NCI-H446 (cell line): ENCODE measurements at regions not wholly inside any gene's neighbourhood (a gene's known extent, or its start where the extent isn't known, plus 50 kb on each side); places are given as distances from the start of the nearest gene placed in this dataset.
"Not testable (repeated sequence)": the region's sequence is repeated elsewhere in the genome, so short reads cannot be mapped to it uniquely, and the experiment has no call there.

Source experiments
- DNase-seq, 2 experiments: peaks; one replicate each; lab custom pipeline; 2025; lab: John Stamatoyannopoulos, UW

GRCh38 chr7:27412164-27412563 is 169.6 kb downstream of the EVX1 start:
- no peak for DNase-seq

- DNase-seq: no peak
Measured at GRCh38 chr7:27418541-27418940, 175.9 kb downstream of the EVX1 start.

- DNase-seq: no peak
Measured at GRCh38 chr7:27419581-27420177, 177.1 kb downstream of the EVX1 start.

GRCh38 chr7:27420702-27421101 is 178.1 kb downstream of the EVX1 start:
- DNase-seq: no peak

GRCh38 chr7:27423290-27423689 is 180.7 kb downstream of the EVX1 start:
- no peak for DNase-seq

GRCh38 chr7:27423821-27424220 is 181.2 kb downstream of the EVX1 start:
- DNase-seq: no peak

- DNase-seq: no peak
Measured at GRCh38 chr7:27424231-27424630, 181.6 kb downstream of the EVX1 start.

- DNase-seq: no peak
Measured at GRCh38 chr7:27424749-27425148, 182.1 kb downstream of the EVX1 start.

GRCh38 chr7:27427416-27427815 is 184.8 kb downstream of the EVX1 start:
- no peak for DNase-seq

GRCh38 chr7:27430105-27430504 is 187.5 kb downstream of the EVX1 start:
- DNase-seq: no peak

GRCh38 chr7:27431465-27431864 is 188.9 kb downstream of the EVX1 start:
- DNase-seq: no peak

- DNase-seq: no peak
Measured at GRCh38 chr7:27433581-27433980, 191.0 kb downstream of the EVX1 start.

GRCh38 chr7:27434756-27435400 is 192.3 kb downstream of the EVX1 start:
- no peak for DNase-seq

- DNase-seq: no peak
Measured at GRCh38 chr7:27435461-27435860, 192.9 kb downstream of the EVX1 start.

- no peak for DNase-seq
Measured at GRCh38 chr7:27438881-27439589, 196.4 kb downstream of the EVX1 start.

- DNase-seq: no peak
Measured at GRCh38 chr7:27442455-27442854, 199.9 kb downstream of the EVX1 start.

GRCh38 chr7:27449046-27449445 is 206.4 kb downstream of the EVX1 start:
- not testable (repeated sequence) for DNase-seq

- no peak for DNase-seq
Measured at GRCh38 chr7:27453702-27454405, 208.8 kb downstream of the HIBADH start.

GRCh38 chr7:27457120-27457519 is 205.6 kb downstream of the HIBADH start:
- DNase-seq: not testable (repeated sequence)

GRCh38 chr7:27457603-27458565 is 204.8 kb downstream of the HIBADH start:
- DNase-seq: not testable (repeated sequence)

- DNase-seq: no peak
Measured at GRCh38 chr7:27459021-27459730, 203.5 kb downstream of the HIBADH start.
